ENCODE measurements at regions not wholly inside any gene's neighbourhood (a gene's known extent, or its start where the extent isn't known, plus 50 kb on each side); places are given as distances from the start of the nearest gene placed in this dataset.

- BruUV-seq (replicated peaks): no TSS peak
- POLR2A ChIA-PET (ENCODE audit: unreplicated experiment): no interaction called here
- intact Hi-C loops (cut with micrococcal nuclease): no loop called here
- no peak overlapping the region for H3K9ac ChIP-seq (ENCODE audit: low read length)
- no peak for DNase-seq
- H3K36me3 ChIP-seq (ENCODE audit: low read depth, low read length): no peaks in the 10 kb centered on the region
- H3K9me3 ChIP-seq (ENCODE audit: low read length): no peaks in the 10 kb centered on the region
- H3K9me2 ChIP-seq (replicated peaks; ENCODE audit: low read length): no peaks in the 10 kb centered on the region
- no peak overlapping the region for H3K4me3 ChIP-seq (ENCODE audit: low read length)
- no peaks in the 10 kb centered on the region for H3K79me2 ChIP-seq (ENCODE audit: low read length)
- no peaks in the 10 kb centered on the region for H4K20me1 ChIP-seq (ENCODE audit: low read length)
- no peak for ATAC-seq
- H2AFZ ChIP-seq (ENCODE audit: low read length): no peak overlapping the region
- TF ChIP-seq EZH2 (IDR thresholded peaks at IDR 0.05; ENCODE audit: low read length, unreplicated experiment) (no peak), EZH2phosphoT487 (IDR thresholded peaks at IDR 0.05; ENCODE audit: borderline replicate concordance, low read length) (no peak)
- TF ChIP-seq, protein P1, sequence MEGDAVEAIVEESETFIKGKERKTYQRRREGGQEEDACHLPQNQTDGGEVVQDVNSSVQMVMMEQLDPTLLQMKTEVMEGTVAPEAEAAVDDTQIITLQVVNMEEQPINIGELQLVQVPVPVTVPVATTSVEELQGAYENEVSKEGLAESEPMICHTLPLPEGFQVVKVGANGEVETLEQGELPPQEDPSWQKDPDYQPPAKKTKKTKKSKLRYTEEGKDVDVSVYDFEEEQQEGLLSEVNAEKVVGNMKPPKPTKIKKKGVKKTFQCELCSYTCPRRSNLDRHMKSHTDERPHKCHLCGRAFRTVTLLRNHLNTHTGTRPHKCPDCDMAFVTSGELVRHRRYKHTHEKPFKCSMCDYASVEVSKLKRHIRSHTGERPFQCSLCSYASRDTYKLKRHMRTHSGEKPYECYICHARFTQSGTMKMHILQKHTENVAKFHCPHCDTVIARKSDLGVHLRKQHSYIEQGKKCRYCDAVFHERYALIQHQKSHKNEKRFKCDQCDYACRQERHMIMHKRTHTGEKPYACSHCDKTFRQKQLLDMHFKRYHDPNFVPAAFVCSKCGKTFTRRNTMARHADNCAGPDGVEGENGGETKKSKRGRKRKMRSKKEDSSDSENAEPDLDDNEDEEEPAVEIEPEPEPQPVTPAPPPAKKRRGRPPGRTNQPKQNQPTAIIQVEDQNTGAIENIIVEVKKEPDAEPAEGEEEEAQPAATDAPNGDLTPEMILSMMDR (conservative IDR thresholded peaks at IDR 0.05; ENCODE audit: low read depth, low read length): no peak
- no peaks in the 10 kb centered on the region for H3F3A ChIP-seq (ENCODE audit: low read length, unreplicated experiment)
- H3K27ac ChIP-seq (ENCODE audit: low read length): no peak overlapping the region
- H3K27me3 ChIP-seq (ENCODE audit: low read length): 0 out of 2 replicates have a peak, but pooled peaks cover 5% of the 10 kb centered on the region
- no peaks in the 10 kb centered on the region for H3K4me1 ChIP-seq (ENCODE audit: insufficient read depth, low read length)
- no peak overlapping the region for H3K4me2 ChIP-seq (ENCODE audit: low read length)
- CTCF ChIA-PET: no interaction called here
Measured at GRCh38 chr2:128771401-128771800, 452.7 kb upstream of the HS6ST1 start.

DNA sequence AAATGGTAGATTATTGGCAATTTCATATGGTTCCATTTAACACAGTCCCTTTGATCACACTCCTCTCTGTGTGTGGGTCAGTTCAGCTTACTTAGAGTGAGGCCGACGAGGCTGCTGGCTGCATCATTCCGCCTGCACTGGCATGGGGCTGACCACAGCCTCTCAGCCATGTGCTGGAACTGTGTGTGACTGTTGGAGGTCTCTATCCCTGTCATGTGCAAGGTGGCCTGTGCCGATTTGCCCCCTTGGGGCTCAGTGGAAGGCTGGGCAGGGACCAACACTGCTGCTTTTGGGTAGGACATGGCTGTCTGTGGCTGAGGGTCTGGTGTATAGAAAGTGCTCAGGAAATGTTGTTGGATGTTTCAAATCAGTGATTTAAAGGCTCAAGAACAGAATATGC is 454.0 kb upstream of the HS6ST1 start:
- Histone ChIP-seq H3K4me2 (ENCODE audit: low read length) (no peak overlapping the region), H3K9ac (ENCODE audit: low read length) (no peak overlapping the region), H3K9me3 (ENCODE audit: low read length) (no peaks in the 10 kb centered on the region), H3F3A (ENCODE audit: low read length, unreplicated experiment) (no peaks in the 10 kb centered on the region), H4K20me1 (ENCODE audit: low read length) (no peaks in the 10 kb centered on the region), H3K27me3 (ENCODE audit: low read length) (peaks cover 14% of the 10 kb centered on the region), H3K4me3 (ENCODE audit: low read length) (no peak overlapping the region), H3K79me2 (ENCODE audit: low read length) (no peaks in the 10 kb centered on the region), H3K36me3 (ENCODE audit: low read depth, low read length) (no peaks in the 10 kb centered on the region), H3K4me1 (ENCODE audit: insufficient read depth, low read length) (no peaks in the 10 kb centered on the region), H3K27ac (ENCODE audit: low read length) (no peak overlapping the region), H3K9me2 (replicated peaks; ENCODE audit: low read length) (no peaks in the 10 kb centered on the region), H2AFZ (ENCODE audit: low read length) (no peak overlapping the region)
- no peak for TF ChIP-seq EZH2phosphoT487 (IDR thresholded peaks at IDR 0.05; ENCODE audit: borderline replicate concordance, low read length)
- TF ChIP-seq, protein P1 (conservative IDR thresholded peaks at IDR 0.05; ENCODE audit: low read depth, low read length): no peak
- TF ChIP-seq EZH2 (IDR thresholded peaks at IDR 0.05; ENCODE audit: low read length, unreplicated experiment): no peak
- ATAC-seq (no peak), DNase-seq (no peak)
- intact Hi-C loops (cut with micrococcal nuclease): no loop called here
- no TSS peak for BruUV-seq (replicated peaks)
- CTCF ChIA-PET: no interaction called here
- POLR2A ChIA-PET (ENCODE audit: unreplicated experiment): no interaction called here

DNA sequence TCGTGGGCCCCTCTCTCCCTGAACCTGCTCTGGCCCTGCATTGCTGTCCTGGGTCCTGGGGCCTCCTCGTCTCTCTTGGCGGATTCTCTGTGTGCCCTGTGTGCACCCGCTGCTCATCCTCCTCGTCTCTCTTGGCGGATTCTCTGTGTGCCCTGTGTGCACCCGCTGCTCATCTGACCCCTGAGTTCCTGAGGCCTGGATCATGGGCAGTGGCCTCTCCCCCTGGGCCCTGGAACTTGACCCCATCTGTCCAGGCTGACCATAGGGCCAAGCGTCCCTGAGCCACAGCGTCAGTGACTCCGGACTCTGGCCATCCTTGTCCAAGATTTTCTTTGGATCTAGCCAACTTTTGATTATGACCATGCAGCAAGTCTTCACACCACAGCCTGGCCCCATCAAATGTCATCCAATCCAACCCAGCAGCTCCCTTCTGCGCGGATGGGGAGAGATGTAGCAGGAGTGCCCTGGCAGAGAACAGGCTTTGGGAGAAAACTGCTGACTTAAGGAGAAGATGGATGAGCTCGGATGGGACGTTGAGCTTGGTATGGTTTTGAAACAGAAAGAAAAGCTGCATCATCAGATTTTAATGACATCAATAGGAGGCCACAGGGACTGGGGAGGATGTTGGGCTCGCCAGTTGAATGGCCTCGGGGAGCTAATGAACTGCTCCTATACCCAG is 455.1 kb upstream of the HS6ST1 start:
- DNase-seq (no peak), ATAC-seq (no peak)
- CTCF ChIA-PET: no interaction called here
- H3K4me1 ChIP-seq (ENCODE audit: insufficient read depth, low read length): no peaks in the 10 kb centered on the region
- intact Hi-C loops (cut with micrococcal nuclease): no loop called here
- peaks cover 25% of the 10 kb centered on the region for H3K27me3 ChIP-seq (ENCODE audit: low read length)
- no peaks in the 10 kb centered on the region for H3K79me2 ChIP-seq (ENCODE audit: low read length)
- H3K4me2 ChIP-seq (ENCODE audit: low read length): no peak overlapping the region
- no peaks in the 10 kb centered on the region for H3K9me2 ChIP-seq (replicated peaks; ENCODE audit: low read length)
- H3K4me3 ChIP-seq (ENCODE audit: low read length): no peak overlapping the region
- H3K27ac ChIP-seq (ENCODE audit: low read length): no peak overlapping the region
- H3K36me3 ChIP-seq (ENCODE audit: low read depth, low read length): no peaks in the 10 kb centered on the region
- POLR2A ChIA-PET (ENCODE audit: unreplicated experiment): no interaction called here
- H4K20me1 ChIP-seq (ENCODE audit: low read length): no peaks in the 10 kb centered on the region
- no TSS peak for BruUV-seq (replicated peaks)
- TF ChIP-seq EZH2phosphoT487 (IDR thresholded peaks at IDR 0.05; ENCODE audit: borderline replicate concordance, low read length): no peak
- no peak for TF ChIP-seq EZH2 (IDR thresholded peaks at IDR 0.05; ENCODE audit: low read length, unreplicated experiment)
- TF ChIP-seq, protein P1 (conservative IDR thresholded peaks at IDR 0.05; ENCODE audit: low read depth, low read length): no peak
- no peak overlapping the region for H2AFZ ChIP-seq (ENCODE audit: low read length)
- no peak overlapping the region for H3K9ac ChIP-seq (ENCODE audit: low read length)
- H3F3A ChIP-seq (ENCODE audit: low read length, unreplicated experiment): no peaks in the 10 kb centered on the region
- no peaks in the 10 kb centered on the region for H3K9me3 ChIP-seq (ENCODE audit: low read length)
